Umbilical cord (tissue), 1 donor: ENCODE measurements at regions not wholly inside any gene's neighbourhood (a gene's known extent, or its start where the extent isn't known, plus 50 kb on each side); places are given as distances from the start of the nearest gene placed in this dataset.
"Not testable (repeated sequence)": the region's sequence is repeated elsewhere in the genome, so short reads cannot be mapped to it uniquely, and the experiment has no call there.

ENCODE experiments used
- DNase-seq: peaks from one replicate; pipeline ENCODE4 v3.0.0-alpha.2; 2015; ENCODE audit warnings: low spot score

GRCh38 chr5:113721171-113721570 is 207.7 kb downstream of the YTHDC2 start:
- DNase-seq, result no peak

DNA sequence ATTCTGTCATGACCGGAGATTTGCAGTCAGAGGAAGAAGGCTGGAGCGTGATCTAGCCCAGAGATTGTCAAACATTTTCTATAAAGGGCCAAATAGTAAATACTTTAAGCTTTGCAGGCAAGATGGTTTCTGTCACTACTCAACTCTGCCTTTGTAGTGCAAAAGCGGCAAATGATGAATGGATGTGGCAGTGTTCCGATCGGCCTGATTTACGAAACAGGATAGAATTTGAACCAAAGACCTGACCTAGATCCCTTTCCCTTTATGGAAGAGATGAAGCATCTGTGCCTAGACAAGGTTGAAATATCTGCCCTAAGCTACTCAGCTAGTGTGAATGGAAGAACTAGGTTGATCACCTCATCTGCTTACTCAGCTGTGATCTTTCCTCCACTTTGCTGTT is 209.5 kb downstream of the YTHDC2 start:
- DNase-seq, result peak; percentile 98

- DNase-seq, result peak; percentile 46
Measured at GRCh38 chr5:113735751-113736150, 222.3 kb downstream of the YTHDC2 start.

- peak; percentile 67 for DNase-seq
Measured at GRCh38 chr5:113742176-113742575, 228.7 kb downstream of the YTHDC2 start.

GRCh38 chr5:113742639-113743038 is 229.1 kb downstream of the YTHDC2 start:
- DNase-seq, result peak; percentile 52

- no peak for DNase-seq
Measured at GRCh38 chr5:113748403-113748802, 234.9 kb downstream of the YTHDC2 start.

- DNase-seq, result no peak
Measured at GRCh38 chr5:113749334-113749733, 235.8 kb downstream of the YTHDC2 start.

DNA sequence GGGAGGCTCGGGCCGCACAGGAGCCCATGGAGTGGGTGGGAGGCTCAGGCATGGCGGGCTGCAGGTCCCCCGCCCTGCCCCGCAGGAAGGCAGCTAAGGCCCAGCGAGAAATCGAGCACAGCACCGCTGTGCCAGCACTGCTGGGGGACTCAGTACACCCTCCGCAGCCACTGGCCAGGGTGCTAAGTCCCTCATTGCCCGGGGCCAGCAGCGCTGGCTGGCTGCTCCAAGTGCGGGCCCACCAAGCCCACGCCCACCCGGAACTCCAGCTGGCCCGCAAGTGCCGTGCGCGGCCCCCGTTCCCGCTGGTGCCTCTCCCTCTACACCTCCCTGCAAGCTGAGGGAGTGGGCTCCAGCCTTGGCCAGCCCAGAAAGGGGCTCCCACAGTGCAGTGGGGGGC is 239.7 kb downstream of the YTHDC2 start:
- DNase-seq, result not testable (repeated sequence)

- no peak for DNase-seq
Measured at GRCh38 chr5:113755516-113755915, 242.0 kb downstream of the YTHDC2 start.

GRCh38 chr5:113757508-113757907 is 244.0 kb downstream of the YTHDC2 start:
- DNase-seq, result no peak

- DNase-seq, result no peak
Measured at GRCh38 chr5:113759505-113759904, 246.0 kb downstream of the YTHDC2 start.

DNA sequence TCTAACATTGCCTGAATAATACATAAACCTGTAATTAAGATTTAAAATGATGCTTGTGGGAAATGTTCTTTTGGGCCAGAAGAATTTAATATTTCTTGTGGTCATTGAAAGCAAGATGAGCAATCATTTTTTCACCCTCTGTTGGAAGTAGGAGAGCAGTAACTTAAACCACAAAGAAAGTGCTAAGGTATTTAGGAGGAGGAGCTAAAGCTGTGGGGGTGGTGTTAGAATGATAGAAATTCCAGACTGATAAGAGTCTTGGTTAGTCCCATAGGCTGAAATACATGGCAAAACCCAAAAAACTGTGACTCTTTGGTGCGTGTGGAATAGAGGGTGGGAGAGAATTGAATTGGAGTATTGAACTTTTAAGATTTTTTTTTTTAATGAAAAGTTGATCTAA is 247.0 kb downstream of the YTHDC2 start:
- no peak for DNase-seq

DNA sequence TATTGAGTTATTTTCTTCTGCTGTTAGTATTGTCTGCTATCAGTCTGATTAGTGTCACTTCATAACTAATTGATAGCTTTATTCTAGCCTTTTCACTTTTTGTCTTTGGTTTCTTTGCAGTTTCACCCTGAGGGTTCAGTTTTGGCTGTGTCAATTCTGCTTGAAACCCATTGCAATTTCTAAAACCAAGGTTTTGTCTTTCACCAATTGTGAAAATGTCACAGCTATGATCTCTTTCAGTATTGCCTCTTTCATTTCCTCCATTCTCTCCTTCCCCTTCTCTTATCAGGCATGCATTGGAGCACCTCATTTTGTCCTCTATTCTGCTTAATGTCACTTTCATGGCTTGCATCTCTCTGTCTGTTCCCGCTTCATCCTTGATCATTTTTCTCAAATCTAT is 248.1 kb downstream of the YTHDC2 start:
- DNase-seq, result no peak

GRCh38 chr5:113764382-113764781 is 250.9 kb downstream of the YTHDC2 start:
- DNase-seq, result no peak

GRCh38 chr5:113766827-113767226 is 253.3 kb downstream of the YTHDC2 start:
- DNase-seq, result not testable (repeated sequence)

DNA sequence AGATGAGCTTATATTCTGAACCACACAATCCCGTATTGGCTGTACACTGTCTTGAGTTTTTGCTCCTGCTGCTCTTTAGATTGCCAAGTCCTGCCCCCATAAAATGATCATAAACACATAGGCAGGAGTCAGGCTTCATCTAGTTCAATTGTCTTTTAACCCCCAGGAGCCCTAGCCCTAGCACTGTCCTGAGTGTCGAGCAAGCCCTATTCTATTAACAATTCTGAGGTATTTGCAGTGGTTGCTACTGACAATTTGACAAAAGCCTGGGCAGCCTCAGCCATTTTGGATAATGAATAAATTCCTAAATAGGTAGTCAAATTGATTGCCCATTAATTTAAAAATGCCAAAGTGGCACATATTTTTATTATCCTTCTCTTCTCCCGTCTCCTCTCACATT is 257.2 kb downstream of the YTHDC2 start:
- DNase-seq, result no peak

DNA sequence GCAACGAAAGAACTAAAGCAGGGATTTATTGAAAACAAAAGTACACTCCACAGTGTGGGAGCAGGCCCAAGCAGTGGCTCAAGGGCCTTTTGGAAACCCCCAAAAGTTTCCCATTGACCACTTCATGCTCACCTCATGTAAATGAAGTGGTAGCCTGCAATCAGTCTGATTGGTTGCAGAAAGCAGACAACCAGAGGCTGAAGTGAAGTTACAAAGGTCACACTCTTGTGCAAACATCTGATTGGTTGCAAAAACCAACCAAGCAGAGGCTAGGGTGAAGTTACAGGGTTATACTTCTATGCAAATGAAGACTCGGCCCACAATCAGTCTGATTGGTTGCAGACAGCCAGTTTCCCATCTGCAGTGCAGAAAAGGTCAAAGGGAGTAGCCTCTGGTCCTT is 258.0 kb downstream of the YTHDC2 start:
- DNase-seq, result no peak

GRCh38 chr5:113776168-113776567 is 262.7 kb downstream of the YTHDC2 start:
- DNase-seq, result no peak

- no peak for DNase-seq
Measured at GRCh38 chr5:113776832-113777525, 263.5 kb downstream of the YTHDC2 start.

GRCh38 chr5:113778147-113778546 is 264.7 kb downstream of the YTHDC2 start:
- DNase-seq, result no peak

- peak; percentile 80 for DNase-seq
Measured at GRCh38 chr5:113788141-113788655, 274.7 kb downstream of the YTHDC2 start.

DNA sequence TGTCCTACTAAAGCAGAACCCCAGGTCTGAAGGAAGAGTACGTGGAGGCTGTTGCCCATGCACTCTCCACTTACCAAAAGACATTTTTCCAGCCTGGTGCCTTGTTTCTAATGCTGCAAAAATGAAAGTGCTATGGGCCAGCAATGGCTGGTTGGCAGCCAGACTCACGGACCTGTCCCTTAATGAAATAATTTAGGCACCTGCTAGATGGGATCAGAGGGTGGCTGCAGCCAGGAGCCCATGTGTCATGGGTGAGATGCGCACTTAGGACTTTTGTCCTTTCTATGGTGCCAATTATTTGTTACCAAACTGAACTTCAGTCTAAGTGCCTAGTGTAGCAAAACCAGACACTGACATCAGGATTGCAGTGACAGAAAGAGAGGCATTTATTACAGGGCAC is 276.3 kb downstream of the YTHDC2 start:
- no peak for DNase-seq

GRCh38 chr5:113792806-113793205 is 279.3 kb downstream of the YTHDC2 start:
- no peak for DNase-seq

DNA sequence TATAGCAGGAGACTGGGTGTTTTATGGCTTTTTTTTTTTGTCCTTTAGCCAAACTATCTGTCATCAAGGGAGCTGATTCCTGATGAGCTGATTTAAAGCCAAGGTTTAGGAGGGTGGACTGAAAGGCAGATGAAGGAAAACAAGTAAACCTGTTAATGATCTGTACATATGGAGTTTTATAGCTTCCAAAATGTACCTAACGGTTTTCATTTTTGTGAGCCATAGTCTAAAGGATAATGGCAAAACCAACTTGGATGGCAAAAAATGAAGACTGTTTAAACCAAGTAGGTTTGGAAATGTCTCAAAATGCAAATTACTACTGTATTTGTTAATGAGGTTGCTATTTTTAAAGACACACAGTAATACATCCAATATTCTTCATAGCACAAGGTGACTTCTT is 281.5 kb downstream of the YTHDC2 start:
- DNase-seq, result no peak
